IMR-90 (cell line): ENCODE measurements at regions not wholly inside any gene's neighbourhood (a gene's known extent, or its start where the extent isn't known, plus 50 kb on each side); places are given as distances from the start of the nearest gene placed in this dataset.

Experiments
- ATAC-seq: fragments of 200-7000 bp; cut with Tn5 transposase; 2 replicates; pipeline ENCODE4 v1.9.1; 2020; ENCODE audit warnings: low read depth, mild to moderate bottlenecking, moderate library complexity
- BruUV-seq: library from RNA; stranded (reverse); fragments of 400-500 nt; replicated peaks from 2 replicates; lab custom pipeline; 2021; lab: Mats Ljungman, UMichigan
- CTCF ChIA-PET: fragments of 300-600 bp; formaldehyde crosslinking; extraction: SDS; loops from one replicate; lab custom pipeline; 2021; ENCODE audit warnings: antibody characterized with exemption; lab: Yijun Ruan, JAX
- POLR2A ChIA-PET: fragments of 300-600 bp; sonication (Branson Sonifier 250); formaldehyde crosslinking; loops from one replicate; lab custom pipeline; 2022; ENCODE audit warnings: antibody characterized with exemption; ENCODE audit not compliant: unreplicated experiment; lab: Charles Lee
- DNase-seq: peaks from one replicate; pipeline ENCODE4 v3.0.0; 2013
- H2AFZ ChIP-seq: replicated peaks from 2 replicates; pipeline ENCODE3; 2013; ENCODE audit warnings: low read length, mild to moderate bottlenecking; ENCODE audit not compliant: poor library complexity
- H2AK5ac ChIP-seq: 2 replicates; pipeline ENCODE4 v1.6.1; 2013; ENCODE audit warnings: low read depth, low read length, inconsistent platforms
- H2AK9ac ChIP-seq: replicated peaks from 2 replicates; pipeline ENCODE3; 2013; ENCODE audit warnings: mild to moderate bottlenecking, low read depth, low read length, moderate library complexity; ENCODE audit not compliant: poor library complexity
- H2BK120ac ChIP-seq: 2 replicates; pipeline ENCODE4 v1.6.1; 2013; ENCODE audit warnings: low read depth, low read length, inconsistent platforms
- H2BK15ac ChIP-seq: 3 replicates; pipeline ENCODE4 v1.6.1; 2013; ENCODE audit warnings: low read depth, low read length, inconsistent platforms
- H2BK20ac ChIP-seq: 2 replicates; pipeline ENCODE4 v1.6.1; 2013; ENCODE audit warnings: low read depth, mild to moderate bottlenecking, inconsistent platforms, low read length, moderate library complexity
- H2BK5ac ChIP-seq: 2 replicates; pipeline ENCODE4 v1.6.1; 2013; ENCODE audit warnings: mild to moderate bottlenecking, low read depth, low read length, inconsistent platforms; ENCODE audit not compliant: poor library complexity, severe bottlenecking
- H3K14ac ChIP-seq: replicated peaks from 2 replicates; pipeline ENCODE4 v1.6.1; 2013; ENCODE audit warnings: low read depth, low read length, inconsistent platforms
- H3K18ac ChIP-seq: 2 replicates; pipeline ENCODE4 v1.6.1; 2013; ENCODE audit warnings: low read depth, low read length, control low read depth
- H3K23ac ChIP-seq: 2 replicates; pipeline ENCODE4 v1.6.1; 2013; ENCODE audit warnings: low read depth, low read length, inconsistent platforms
- H3K27ac ChIP-seq: 2 replicates; pipeline ENCODE4 v1.5.1; 2013; ENCODE audit warnings: mild to moderate bottlenecking, control low read depth, low read length; ENCODE audit not compliant: insufficient read depth
- H3K27me3 ChIP-seq: 2 replicates; pipeline ENCODE4 v1.6.1; 2013; ENCODE audit warnings: low read length; ENCODE audit not compliant: control insufficient read depth, insufficient read depth
- H3K36me3 ChIP-seq: 2 replicates; pipeline ENCODE4 v1.6.1; 2013; ENCODE audit warnings: low read length, mixed read lengths; ENCODE audit not compliant: control insufficient read depth, insufficient read depth
- H3K4ac ChIP-seq: 2 replicates; pipeline ENCODE4 v1.6.1; 2013; ENCODE audit warnings: low read depth, low read length, inconsistent platforms
- H3K4me1 ChIP-seq: 2 replicates; pipeline ENCODE4 v1.6.1; 2013; ENCODE audit warnings: low read length, mixed read lengths; ENCODE audit not compliant: control insufficient read depth, insufficient read depth
- H3K4me2 ChIP-seq: 2 replicates; pipeline ENCODE4 v1.6.1; 2013; ENCODE audit warnings: low read depth, mild to moderate bottlenecking, control low read depth, low read length, moderate library complexity
- H3K4me3 ChIP-seq: 2 replicates; pipeline ENCODE4 v1.5.1; 2013; ENCODE audit warnings: low read depth, mild to moderate bottlenecking, control low read depth, low read length, moderate library complexity; ENCODE audit not compliant: insufficient read depth
- H3K56ac ChIP-seq: 2 replicates; pipeline ENCODE4 v1.6.1; 2013; ENCODE audit warnings: low read length, inconsistent platforms; ENCODE audit not compliant: insufficient read depth; ENCODE audit errors: extremely low read depth
- H3K79me1 ChIP-seq, 2 experiments: 2 replicates each; pipeline ENCODE4 v1.6.1; 2013; ENCODE audit warnings: low read length in 2 of 2, inconsistent platforms in 1 of 2, low read depth in 1 of 2
- H3K9ac ChIP-seq: 2 replicates; pipeline ENCODE4 v1.6.1; 2013; ENCODE audit warnings: low read depth, low read length, control low read depth
- H3K9me1 ChIP-seq: 2 replicates; pipeline ENCODE4 v1.6.1; 2013; ENCODE audit warnings: low read length, inconsistent platforms; ENCODE audit not compliant: insufficient read depth
- H3K9me3 ChIP-seq: 2 replicates; pipeline ENCODE4 v1.6.1; 2013; ENCODE audit warnings: low read length; ENCODE audit not compliant: control insufficient read depth, insufficient read depth
- H4K20me1 ChIP-seq: 2 replicates; pipeline ENCODE4 v1.6.1; 2013; ENCODE audit warnings: low read length, inconsistent platforms; ENCODE audit not compliant: insufficient read depth
- H4K5ac ChIP-seq: 2 replicates; pipeline ENCODE4 v1.6.1; 2013; ENCODE audit warnings: mild to moderate bottlenecking, low read depth, low read length, control low read depth
- H4K8ac ChIP-seq, 2 experiments: 2 replicates each; pipeline ENCODE4 v1.6.1; 2013; ENCODE audit warnings: low read depth in 2 of 2, low read length in 2 of 2, control low read depth in 1 of 2, inconsistent platforms in 1 of 2
- H4K91ac ChIP-seq: 2 replicates; pipeline ENCODE4 v1.6.1; 2013; ENCODE audit warnings: low read depth, low read length, inconsistent platforms; ENCODE audit not compliant: insufficient read depth
- BHLHE40 ChIP-seq: fragments of 150-350 bp; IDR thresholded peaks from 2 replicates; pipeline ENCODE4 v1.6.1; 2016; ENCODE audit warnings: mild to moderate bottlenecking, low read depth, low read length
- FOS ChIP-seq: fragments of 150-350 bp; IDR thresholded peaks from 2 replicates; pipeline ENCODE4 v1.6.1; 2016; ENCODE audit warnings: low read depth, low read length
- MAFK ChIP-seq: IDR thresholded peaks from 2 replicates; pipeline ENCODE4 v1.6.1; 2012; ENCODE audit warnings: low read depth, low read length, improper control_type of control experiment
- MAZ ChIP-seq: IDR thresholded peaks from 2 replicates; pipeline ENCODE4 v1.6.1; 2012; ENCODE audit warnings: low read depth, mild to moderate bottlenecking, low read length, improper control_type of control experiment, moderate library complexity, borderline replicate concordance
- MXI1 ChIP-seq: IDR thresholded peaks from 2 replicates; pipeline ENCODE4 v1.6.1; 2012; ENCODE audit warnings: low read depth, mild to moderate bottlenecking, low read length, moderate library complexity, borderline replicate concordance
- POLR2A ChIP-seq: IDR thresholded peaks from 2 replicates; pipeline ENCODE4 v1.6.1; 2012; ENCODE audit warnings: mild to moderate bottlenecking, low read depth, low read length
- RAD21 ChIP-seq: IDR thresholded peaks from 2 replicates; pipeline ENCODE4 v1.6.1; 2012; ENCODE audit warnings: low read length, improper control_type of control experiment
- RCOR1 ChIP-seq: IDR thresholded peaks from 2 replicates; pipeline ENCODE4 v1.6.1; 2012; ENCODE audit warnings: mild to moderate bottlenecking, low read length, improper control_type of control experiment; ENCODE audit not compliant: insufficient replicate concordance
- RFX5 ChIP-seq: IDR thresholded peaks from 2 replicates; pipeline ENCODE4 v1.8.0; 2012; ENCODE audit warnings: low read depth, mild to moderate bottlenecking, low read length, moderate library complexity
- SMC3 ChIP-seq: fragments of 150-350 bp; IDR thresholded peaks from 2 replicates; pipeline ENCODE4 v1.6.1; 2016; ENCODE audit warnings: low read depth, mild to moderate bottlenecking, antibody characterized with exemption, low read length, moderate library complexity
- USF2 ChIP-seq: fragments of 150-350 bp; IDR thresholded peaks from 2 replicates; pipeline ENCODE4 v1.6.1; 2017; ENCODE audit warnings: mild to moderate bottlenecking, antibody characterized with exemption, low read length, low read depth
- WGBS, 2 experiments: methylation state at CpG; one replicate each; pipeline versions ENCODE4 v1.1.5 to v1.1.7; 2013; ENCODE audit warnings: missing lambda C conversion rate in 2 of 2; ENCODE audit not compliant: insufficient read length in 1 of 2; ENCODE audit errors: extremely low coverage in 2 of 2; 5-methylcytosine and 5-hydroxymethylcytosine counted together
- dilution Hi-C: fragments of 300-500 bp; cut with HindIII; formaldehyde crosslinking; loops from one replicate; pipeline ENCODE4 v1.14.3; 2018; ENCODE audit warnings: low sequenced_read_pairs; ENCODE audit not compliant: unreplicated experiment
- in situ Hi-C: fragments of 300-500 bp; cut with MboI; formaldehyde crosslinking; loops from 3 replicates; pipeline ENCODE4 v1.14.3; 2019; ENCODE audit warnings: low sequenced_read_pairs, inconsistent platforms, mixed read lengths
- intact Hi-C: fragments of 100-400 bp; cut with micrococcal nuclease; formaldehyde crosslinking; loops from 2 replicates; pipeline ENCODE4 v1.10.0; 2022
- TF ChIP-seq, protein P1 (sequence below): conservative IDR thresholded peaks from 2 replicates; pipeline ENCODE4 v1.5.1; 2012; ENCODE audit warnings: mild to moderate bottlenecking, low read depth, low read length, improper control_type of control experiment
- TF ChIP-seq, protein P2 (sequence below): fragments of 150-350 bp; IDR thresholded peaks from 2 replicates; pipeline ENCODE4 v1.6.1; 2016; ENCODE audit warnings: low read depth, mild to moderate bottlenecking, low read length, moderate library complexity, borderline replicate concordance

- Histone ChIP-seq H3K27me3 (no peaks in the 10 kb centered on the region), H3K9me3 (no peaks in the 10 kb centered on the region), H2BK20ac (no peak overlapping the region), H2AK5ac (no peak overlapping the region), H3K4me3 (no peak overlapping the region), H3K79me1 (no peaks in the 10 kb centered on the region), H2AFZ (no peak overlapping the region), H3K18ac (no peak overlapping the region), H4K5ac (no peak overlapping the region), H2BK5ac (no peak overlapping the region), H4K91ac (no peak overlapping the region), H3K4me2 (no peak overlapping the region), H3K9ac (no peak overlapping the region), H2BK120ac (no peak overlapping the region), H3K27ac (no peak overlapping the region), H3K23ac (no peak overlapping the region), H2AK9ac (no peak overlapping the region), H4K20me1 (no peaks in the 10 kb centered on the region), H3K9me1 (no peaks in the 10 kb centered on the region), H3K56ac (no peak overlapping the region), H3K14ac (no peak overlapping the region), H3K4ac (no peak overlapping the region), H4K8ac (no peak overlapping the region), H2BK15ac (no peak overlapping the region), H3K36me3 (no peaks in the 10 kb centered on the region), H3K4me1 (no peaks in the 10 kb centered on the region)
- TF ChIP-seq RAD21 (no peak), MAFK (no peak), SMC3 (no peak), BHLHE40 (no peak), MAZ (no peak), USF2 (no peak), FOS (no peak), MXI1 (no peak), RCOR1 (no peak), RFX5 (no peak), POLR2A (no peak)
- TF ChIP-seq, protein P1, sequence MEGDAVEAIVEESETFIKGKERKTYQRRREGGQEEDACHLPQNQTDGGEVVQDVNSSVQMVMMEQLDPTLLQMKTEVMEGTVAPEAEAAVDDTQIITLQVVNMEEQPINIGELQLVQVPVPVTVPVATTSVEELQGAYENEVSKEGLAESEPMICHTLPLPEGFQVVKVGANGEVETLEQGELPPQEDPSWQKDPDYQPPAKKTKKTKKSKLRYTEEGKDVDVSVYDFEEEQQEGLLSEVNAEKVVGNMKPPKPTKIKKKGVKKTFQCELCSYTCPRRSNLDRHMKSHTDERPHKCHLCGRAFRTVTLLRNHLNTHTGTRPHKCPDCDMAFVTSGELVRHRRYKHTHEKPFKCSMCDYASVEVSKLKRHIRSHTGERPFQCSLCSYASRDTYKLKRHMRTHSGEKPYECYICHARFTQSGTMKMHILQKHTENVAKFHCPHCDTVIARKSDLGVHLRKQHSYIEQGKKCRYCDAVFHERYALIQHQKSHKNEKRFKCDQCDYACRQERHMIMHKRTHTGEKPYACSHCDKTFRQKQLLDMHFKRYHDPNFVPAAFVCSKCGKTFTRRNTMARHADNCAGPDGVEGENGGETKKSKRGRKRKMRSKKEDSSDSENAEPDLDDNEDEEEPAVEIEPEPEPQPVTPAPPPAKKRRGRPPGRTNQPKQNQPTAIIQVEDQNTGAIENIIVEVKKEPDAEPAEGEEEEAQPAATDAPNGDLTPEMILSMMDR: no peak
- TF ChIP-seq, protein P2, sequence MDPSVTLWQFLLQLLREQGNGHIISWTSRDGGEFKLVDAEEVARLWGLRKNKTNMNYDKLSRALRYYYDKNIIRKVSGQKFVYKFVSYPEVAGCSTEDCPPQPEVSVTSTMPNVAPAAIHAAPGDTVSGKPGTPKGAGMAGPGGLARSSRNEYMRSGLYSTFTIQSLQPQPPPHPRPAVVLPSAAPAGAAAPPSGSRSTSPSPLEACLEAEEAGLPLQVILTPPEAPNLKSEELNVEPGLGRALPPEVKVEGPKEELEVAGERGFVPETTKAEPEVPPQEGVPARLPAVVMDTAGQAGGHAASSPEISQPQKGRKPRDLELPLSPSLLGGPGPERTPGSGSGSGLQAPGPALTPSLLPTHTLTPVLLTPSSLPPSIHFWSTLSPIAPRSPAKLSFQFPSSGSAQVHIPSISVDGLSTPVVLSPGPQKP: no peak
- CTCF ChIA-PET: interaction anchor here (0.7 kb wide), 1 partner anchor 108 kb away, joined by 3 read pairs; no protein-coding TSS in a partner anchor
- POLR2A ChIA-PET: no interaction called here
- in situ Hi-C loops: no loop called here
- dilution Hi-C loops: no loop called here
- no TSS peak for BruUV-seq
- no CpG with 5 or more reads among the region's 7 CpGs for WGBS, 2 experiments
- intact Hi-C loops: no loop called here
- ATAC-seq (no peak), DNase-seq (no peak)
These were observed 56.0 kb upstream of the PLXNA2 start for GRCh38 chr1:208300084-208300770.
